Duodenal mucosa (tissue), 2 donors: ENCODE measurements at regions not wholly inside any gene's neighbourhood (a gene's known extent, or its start where the extent isn't known, plus 50 kb on each side); places are given as distances from the start of the nearest gene placed in this dataset.

Source experiments
- H3K27ac ChIP-seq: one replicate; pipeline ENCODE4 v1.7.0; 2013; ENCODE audit warnings: low read depth, low read length
- H3K27me3 ChIP-seq, 2 donors: one replicate each; pipeline ENCODE4 v1.7.0; 2013; ENCODE audit warnings: low read length in 2 of 2, control low read depth in 1 of 2; ENCODE audit not compliant: insufficient read depth in 2 of 2, control insufficient read depth in 1 of 2
- H3K36me3 ChIP-seq, 2 donors: one replicate each; pipeline ENCODE4 v1.7.0; 2013; ENCODE audit warnings: low read length in 2 of 2, control low read depth in 1 of 2; ENCODE audit not compliant: insufficient read depth in 2 of 2, control insufficient read depth in 1 of 2
- H3K4me1 ChIP-seq, 2 donors: one replicate each; pipeline ENCODE4 v1.7.0; 2013; ENCODE audit warnings: low read length in 2 of 2, control low read depth in 1 of 2; ENCODE audit not compliant: insufficient read depth in 2 of 2, control insufficient read depth in 1 of 2
- H3K4me3 ChIP-seq, 2 donors: one replicate each; pipeline ENCODE4 v1.7.0; 2013; ENCODE audit warnings: low read length in 2 of 2, low read depth in 1 of 2
- H3K9ac ChIP-seq, 2 donors: one replicate each; pipeline ENCODE4 v1.7.0; 2013; ENCODE audit warnings: low read length in 2 of 2, low read depth in 1 of 2
- H3K9me3 ChIP-seq, 2 donors: one replicate each; pipeline ENCODE4 v1.7.0; 2013; ENCODE audit warnings: low read length in 2 of 2, control low read depth in 1 of 2; ENCODE audit not compliant: control insufficient read depth in 1 of 2

DNA sequence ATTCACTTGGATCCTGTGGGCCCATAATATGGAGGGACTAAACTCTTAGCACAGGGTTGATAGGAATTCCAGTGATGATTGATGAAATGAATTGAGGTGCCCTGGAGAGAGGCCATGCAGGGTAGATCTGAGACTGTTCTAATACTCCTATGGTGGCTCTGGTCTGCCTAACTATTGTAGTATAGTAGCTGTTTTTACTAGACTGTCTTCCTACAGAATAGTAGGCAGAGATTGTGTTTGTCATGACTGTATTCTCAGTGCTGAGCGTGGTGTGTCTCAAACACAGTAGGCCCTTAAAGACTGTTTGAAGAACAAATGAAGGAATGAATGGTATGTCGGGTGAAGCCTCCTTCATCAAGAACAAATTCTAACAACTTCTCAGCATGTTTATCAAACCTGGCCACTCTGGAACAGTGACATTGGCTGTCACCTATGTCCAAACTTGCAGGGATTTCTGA lies 107.0 kb upstream of the SESN3 start:
- no peaks in the 10 kb centered on the region for H3K9me3 ChIP-seq
- H3K27ac ChIP-seq: peak overlapping the region; percentile 47
- H3K36me3 ChIP-seq: no peaks in the 10 kb centered on the region
- H3K27me3 ChIP-seq: no peaks in the 10 kb centered on the region
- H3K4me1 ChIP-seq: peaks cover 7 to 19% of the 10 kb centered on the region in 2 donors
- peak overlapping the region in 1 of 2 donors; percentile 11 for H3K9ac ChIP-seq
- no peak overlapping the region for H3K4me3 ChIP-seq

GRCh38 chr11:95337175-95337957 lies 106.4 kb upstream of the SESN3 start:
- peaks cover 7 to 19% of the 10 kb centered on the region in 2 donors for H3K4me1 ChIP-seq
- no peaks in the 10 kb centered on the region for H3K36me3 ChIP-seq
- peak overlapping the region in 1 of 2 donors; percentile 38 for H3K4me3 ChIP-seq
- H3K27me3 ChIP-seq: no peaks in the 10 kb centered on the region
- no peaks in the 10 kb centered on the region for H3K9me3 ChIP-seq
- peak overlapping the region; percentile 47 for H3K27ac ChIP-seq
- peak overlapping the region; percentile 5 to 11 for H3K9ac ChIP-seq

GRCh38 chr11:95335989-95336388 lies 105.0 kb upstream of the SESN3 start:
- Histone ChIP-seq H3K27ac (no peak overlapping the region), H3K4me3 (no peak overlapping the region), H3K9me3 (no peaks in the 10 kb centered on the region), H3K9ac (no peak overlapping the region), H3K27me3 (no peaks in the 10 kb centered on the region), H3K4me1 (peaks cover 7 to 19% of the 10 kb centered on the region in 2 donors), H3K36me3 (no peaks in the 10 kb centered on the region)

GRCh38 chr11:95331161-95331560 lies 100.2 kb upstream of the SESN3 start:
- Histone ChIP-seq H3K9ac (no peak overlapping the region), H3K4me3 (no peak overlapping the region), H3K4me1 (no peaks in the 10 kb centered on the region), H3K27ac (no peak overlapping the region), H3K27me3 (no peaks in the 10 kb centered on the region), H3K9me3 (no peaks in the 10 kb centered on the region), H3K36me3 (no peaks in the 10 kb centered on the region)

DNA sequence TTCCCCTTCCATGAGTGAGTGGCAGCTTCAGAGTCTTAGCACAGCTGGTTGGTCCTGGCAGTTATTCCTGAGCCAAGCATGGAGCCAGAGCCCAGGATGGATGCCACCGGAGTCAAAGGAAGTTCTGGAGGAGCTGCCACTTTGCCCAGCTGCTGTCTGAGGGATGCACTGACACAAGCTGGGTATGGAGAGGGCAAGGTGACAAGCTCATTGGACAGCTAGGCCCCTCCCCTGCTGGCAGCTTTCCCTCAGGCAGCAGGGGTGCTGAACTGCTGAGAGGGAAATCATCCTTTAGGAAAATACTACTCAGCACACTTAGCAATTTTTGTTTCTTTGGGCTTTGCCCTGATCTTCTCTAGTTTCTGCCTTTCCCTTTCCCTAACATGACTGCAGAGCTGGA lies 99.3 kb upstream of the SESN3 start:
- Histone ChIP-seq H3K27me3 (no peaks in the 10 kb centered on the region), H3K9me3 (no peaks in the 10 kb centered on the region), H3K36me3 (no peaks in the 10 kb centered on the region), H3K9ac (no peak overlapping the region), H3K27ac (no peak overlapping the region), H3K4me3 (no peak overlapping the region), H3K4me1 (no peaks in the 10 kb centered on the region)

- no peak overlapping the region for H3K27ac ChIP-seq
- H3K4me3 ChIP-seq: no peak overlapping the region
- no peaks in the 10 kb centered on the region for H3K9me3 ChIP-seq
- H3K36me3 ChIP-seq: no peaks in the 10 kb centered on the region
- H3K27me3 ChIP-seq: no peaks in the 10 kb centered on the region
- H3K4me1 ChIP-seq: no peaks in the 10 kb centered on the region
- no peak overlapping the region for H3K9ac ChIP-seq
These were observed 96.4 kb upstream of the SESN3 start for GRCh38 chr11:95327273-95327948.

DNA sequence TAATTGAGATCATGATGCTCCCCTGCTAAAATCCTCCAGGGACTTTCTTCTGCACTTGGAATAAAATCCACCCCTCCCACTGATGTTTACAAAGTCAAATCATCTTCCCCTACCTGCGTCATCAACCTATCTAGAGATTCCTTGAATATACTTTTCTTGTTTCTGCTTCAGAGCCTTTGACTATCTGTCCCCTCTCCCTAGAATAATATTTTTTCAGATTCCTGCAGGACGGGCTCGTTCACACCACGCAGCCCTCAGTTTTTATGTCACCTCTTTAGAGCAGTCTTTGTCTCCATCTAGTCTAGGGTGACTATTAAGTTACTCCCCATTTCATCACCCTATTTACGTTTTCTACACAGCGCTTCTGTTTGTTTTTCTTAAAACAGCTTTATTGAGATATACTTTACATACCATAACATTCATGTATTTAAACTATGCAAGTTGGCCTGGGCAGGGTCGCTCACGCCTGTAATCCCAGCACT lies 94.8 kb upstream of the SESN3 start:
- Histone ChIP-seq H3K4me3 (no peak overlapping the region), H3K27ac (no peak overlapping the region), H3K27me3 (no peaks in the 10 kb centered on the region), H3K4me1 (no peaks in the 10 kb centered on the region), H3K36me3 (no peaks in the 10 kb centered on the region), H3K9me3 (no peaks in the 10 kb centered on the region), H3K9ac (no peak overlapping the region)

DNA sequence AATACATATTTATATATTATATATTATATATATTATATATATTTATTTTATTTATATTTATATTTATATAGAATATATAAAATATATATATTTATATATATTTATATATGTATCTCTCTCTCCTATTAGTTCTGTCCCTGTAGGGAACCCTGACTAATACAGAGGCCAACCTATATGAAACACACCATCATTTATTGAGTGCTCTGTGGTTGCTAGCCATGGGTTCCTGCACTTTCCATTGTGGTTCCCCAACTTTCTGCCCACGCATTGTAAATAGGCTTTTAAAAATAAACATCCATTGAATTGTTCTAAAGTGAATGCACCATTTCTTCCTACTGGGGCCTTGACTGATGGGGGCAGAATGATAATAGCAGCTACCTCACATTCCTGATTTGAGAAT lies 93.8 kb upstream of the SESN3 start:
- Histone ChIP-seq H3K36me3 (no peaks in the 10 kb centered on the region), H3K27me3 (no peaks in the 10 kb centered on the region), H3K4me3 (no peak overlapping the region), H3K9me3 (no peaks in the 10 kb centered on the region), H3K9ac (no peak overlapping the region), H3K4me1 (no peaks in the 10 kb centered on the region), H3K27ac (no peak overlapping the region)

- Histone ChIP-seq H3K27me3 (no peaks in the 10 kb centered on the region), H3K4me3 (no peak overlapping the region), H3K4me1 (no peaks in the 10 kb centered on the region), H3K9ac (no peak overlapping the region), H3K9me3 (no peaks in the 10 kb centered on the region), H3K36me3 (no peaks in the 10 kb centered on the region), H3K27ac (no peak overlapping the region)
These were observed 91.5 kb upstream of the SESN3 start for GRCh38 chr11:95322539-95322938.

- Histone ChIP-seq H3K36me3 (no peaks in the 10 kb centered on the region), H3K9ac (no peak overlapping the region), H3K27ac (no peak overlapping the region), H3K9me3 (no peaks in the 10 kb centered on the region), H3K27me3 (no peaks in the 10 kb centered on the region), H3K4me3 (no peak overlapping the region), H3K4me1 (no peaks in the 10 kb centered on the region)
These were observed 87.5 kb upstream of the SESN3 start for GRCh38 chr11:95318498-95318897.
